GM19397 (cell line): ENCODE measurements at regions not wholly inside any gene's neighbourhood (a gene's known extent, or its start where the extent isn't known, plus 50 kb on each side); places are given as distances from the start of the nearest gene placed in this dataset.
A peak's percentile ranks its signal among the peaks of the same experiment; 100 is the strongest.
"Not testable (repeated sequence)": the region's sequence is repeated elsewhere in the genome, so short reads cannot be mapped to it uniquely, and the experiment has no call there.

ENCODE experiments used
- ATAC-seq: cut with Tn5 transposase; IDR thresholded peaks from one replicate; pipeline ENCODE4 v1.9.1; 2021; ENCODE audit warnings: mild to moderate bottlenecking, moderate library complexity; ENCODE audit not compliant: unreplicated experiment

- no peak for ATAC-seq
Observed at GRCh38 chr12:46087916-46088439, 97.6 kb upstream of the SCAF11 start.

- ATAC-seq = no peak
Observed at GRCh38 chr12:46084666-46085631, 94.6 kb upstream of the SCAF11 start.

DNA sequence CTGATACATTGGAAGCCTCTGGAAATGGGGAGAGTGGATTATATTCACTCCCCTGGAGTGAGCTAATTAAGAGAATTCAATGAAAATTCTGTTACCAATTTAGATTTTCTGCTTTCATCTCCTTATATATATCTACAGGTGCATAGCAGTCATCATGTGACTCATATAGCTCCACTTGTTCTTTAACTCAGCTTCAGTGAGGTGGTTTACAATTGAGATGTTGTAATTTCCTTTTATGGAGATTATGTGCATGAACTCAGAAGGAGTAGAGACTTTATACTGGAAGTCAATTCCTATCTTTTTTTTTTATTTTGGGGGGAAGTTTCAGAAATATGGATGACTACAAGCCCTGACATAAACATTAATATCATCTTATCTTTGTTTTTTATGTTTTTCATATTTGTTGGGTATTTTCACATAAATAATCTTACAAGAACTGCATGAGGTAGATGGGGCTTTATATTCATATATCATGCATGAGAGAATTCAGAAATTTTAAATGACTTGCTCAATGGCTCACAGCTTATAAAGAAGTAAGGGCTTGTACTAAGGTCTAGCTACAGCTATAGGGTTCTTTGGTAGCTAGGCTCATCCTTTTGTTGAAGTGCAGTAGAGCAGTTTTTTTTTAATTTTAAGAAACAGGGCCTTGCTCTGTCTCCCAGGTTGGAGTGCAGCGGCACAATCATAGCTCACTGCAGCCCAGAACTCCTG is 92.3 kb upstream of the SCAF11 start:
- no peak for ATAC-seq

- ATAC-seq = no peak
Observed at GRCh38 chr12:46073321-46073720, 82.9 kb upstream of the SCAF11 start.

- peak; percentile 95 for ATAC-seq
Observed at GRCh38 chr12:46071769-46072624, 81.6 kb upstream of the SCAF11 start.

DNA sequence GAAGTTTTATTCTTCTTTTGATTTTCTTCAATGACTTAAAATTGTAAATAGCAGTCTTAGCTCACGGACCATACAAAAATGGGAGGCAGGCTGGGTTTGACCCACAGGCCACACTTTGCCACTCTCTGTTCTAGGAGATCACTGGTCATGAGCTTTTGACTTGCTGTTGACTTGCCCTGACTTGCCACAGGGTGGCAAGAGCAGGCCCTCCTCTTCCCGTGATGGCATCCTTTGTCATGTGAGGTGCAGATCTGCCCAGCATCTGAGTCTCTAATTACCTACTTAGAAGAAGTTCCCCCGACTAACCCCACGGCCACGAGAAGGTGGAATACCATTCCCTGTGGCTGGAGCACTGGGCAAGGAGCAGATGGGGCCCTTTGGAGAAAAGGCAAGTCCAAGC is 81.0 kb upstream of the SCAF11 start:
- ATAC-seq = no peak

DNA sequence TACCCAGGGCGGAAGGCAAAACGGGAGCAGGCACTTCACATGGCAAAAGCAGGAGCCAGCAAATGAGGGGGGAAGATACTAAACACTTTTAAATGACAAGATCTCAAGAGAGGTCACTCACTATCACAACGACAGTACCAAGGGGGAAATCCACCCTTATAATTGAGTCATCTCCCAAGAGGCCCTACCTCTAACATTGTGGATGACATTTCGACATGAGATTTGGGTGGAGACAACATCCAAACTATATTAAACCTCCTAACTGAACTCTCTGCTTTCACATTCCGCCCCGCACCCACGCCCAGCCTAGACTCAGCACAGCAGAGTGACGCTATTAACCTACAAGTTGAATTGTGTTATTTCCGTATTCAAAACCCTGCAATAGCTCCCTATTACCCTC is 76.7 kb upstream of the SCAF11 start:
- no peak for ATAC-seq

DNA sequence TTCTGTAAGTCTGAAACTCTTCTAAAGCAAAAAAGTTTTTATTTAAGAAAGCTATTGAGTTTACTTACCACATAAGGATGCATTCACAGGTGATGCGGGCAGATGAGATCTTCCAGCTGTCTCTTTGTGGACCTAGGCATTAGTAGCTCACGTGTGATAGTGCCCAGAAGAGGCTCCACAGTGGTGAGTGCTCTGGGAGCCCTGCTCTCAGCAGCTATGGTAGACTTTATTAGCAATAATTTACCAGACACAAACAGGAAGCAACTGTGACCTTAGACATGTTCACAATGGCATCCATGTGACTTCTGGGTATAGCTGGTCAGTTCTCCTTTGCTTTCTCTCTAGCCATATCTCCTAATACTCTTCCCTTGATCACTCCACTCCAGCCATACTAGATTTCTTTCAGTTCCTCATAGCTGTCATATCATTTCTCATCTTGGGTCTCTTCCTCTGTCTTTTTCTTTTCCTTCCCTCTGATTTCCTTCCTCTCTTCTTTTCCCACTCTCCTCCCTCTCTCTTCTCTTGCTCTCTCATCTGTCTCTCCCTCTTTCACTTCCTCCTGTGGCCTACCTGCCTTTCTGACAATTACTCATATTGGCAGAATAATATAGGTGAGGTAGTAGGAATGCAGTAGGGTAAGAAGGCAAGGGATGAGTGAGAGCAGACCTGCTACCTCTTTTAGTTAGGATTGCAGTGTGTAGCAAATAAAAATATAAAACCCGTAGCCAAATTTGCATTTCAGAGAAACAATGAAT is 75.2 kb upstream of the SCAF11 start:
- peak; percentile 67 for ATAC-seq

GRCh38 chr12:46064548-46064947 is 74.2 kb upstream of the SCAF11 start:
- no peak for ATAC-seq

GRCh38 chr12:46058697-46059096 is 68.3 kb upstream of the SCAF11 start:
- not testable (repeated sequence) for ATAC-seq

DNA sequence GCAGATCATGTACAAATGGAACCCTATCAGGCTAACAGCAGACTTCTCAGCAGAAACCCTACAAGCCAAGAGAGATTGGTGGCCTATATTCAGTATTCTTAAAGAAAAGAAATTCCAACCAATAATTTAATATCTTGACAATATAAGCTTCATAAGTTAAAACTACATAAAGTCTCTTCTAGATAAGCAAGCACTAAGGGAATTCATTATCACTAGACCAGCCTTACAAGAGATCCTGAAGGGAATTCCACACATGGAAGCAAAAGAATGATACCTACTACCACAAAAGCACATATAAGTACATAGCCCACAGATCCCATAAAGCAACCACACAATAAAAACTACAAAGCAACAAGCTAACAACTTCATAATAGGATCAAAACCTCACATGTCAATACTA is 60.4 kb upstream of the SCAF11 start:
- ATAC-seq = no peak

GRCh38 chr12:46049665-46050064 is 59.3 kb upstream of the SCAF11 start:
- no peak for ATAC-seq

- ATAC-seq = no peak
Observed at GRCh38 chr12:46046436-46046835, 56.1 kb upstream of the SCAF11 start.

GRCh38 chr12:46043972-46044520 is 53.7 kb upstream of the SCAF11 start:
- no peak for ATAC-seq
